ENCODE measurements at regions not wholly inside any gene's neighbourhood (a gene's known extent, or its start where the extent isn't known, plus 50 kb on each side); places are given as distances from the start of the nearest gene placed in this dataset.

- no peak for DNase-seq (ENCODE audit: low spot score)
- no peaks in the 10 kb centered on the region for H3K9me3 ChIP-seq
- 83% methylated on average over 1 of the region's 1 CpG for WGBS
- no peaks in the 10 kb centered on the region for H3K27me3 ChIP-seq (replicated peaks; ENCODE audit: insufficient read depth)
- intact Hi-C loops (cut with DNase I): no loop called here
- H3K36me3 ChIP-seq: no peaks in the 10 kb centered on the region
- TF ChIP-seq POLR2A (IDR thresholded peaks at IDR 0.05): no peak
- TF ChIP-seq CTCF (IDR thresholded peaks at IDR 0.05): no peak
- no peak for TF ChIP-seq POLR2AphosphoS5 (IDR thresholded peaks at IDR 0.05)
- H3K4me1 ChIP-seq (replicated peaks): no peaks in the 10 kb centered on the region
- H3K27ac ChIP-seq: no peak overlapping the region
- no peak overlapping the region for H3K4me3 ChIP-seq
Observed at GRCh38 chr4:35673137-35673536, 571.2 kb downstream of the ARAP2 start.

GRCh38 chr4:35684755-35685154 is 559.6 kb downstream of the ARAP2 start:
- H3K4me1 ChIP-seq (replicated peaks): no peaks in the 10 kb centered on the region
- H3K36me3 ChIP-seq: no peaks in the 10 kb centered on the region
- DNase-seq (ENCODE audit: low spot score): no peak
- WGBS: 86% methylated on average over 1 of the region's 1 CpG
- no peak for TF ChIP-seq POLR2AphosphoS5 (IDR thresholded peaks at IDR 0.05)
- H3K27me3 ChIP-seq (replicated peaks; ENCODE audit: insufficient read depth): no peaks in the 10 kb centered on the region
- intact Hi-C loops (cut with DNase I): no loop called here
- no peak overlapping the region for H3K4me3 ChIP-seq
- H3K9me3 ChIP-seq: no peaks in the 10 kb centered on the region
- H3K27ac ChIP-seq: no peak overlapping the region

- no peak for DNase-seq (ENCODE audit: low spot score)
- Histone ChIP-seq H3K27me3 (replicated peaks; ENCODE audit: insufficient read depth) (no peaks in the 10 kb centered on the region), H3K4me1 (replicated peaks) (no peaks in the 10 kb centered on the region), H3K4me3 (no peak overlapping the region), H3K9me3 (no peaks in the 10 kb centered on the region), H3K27ac (no peak overlapping the region), H3K36me3 (no peaks in the 10 kb centered on the region)
- no peak for TF ChIP-seq POLR2A (IDR thresholded peaks at IDR 0.05)
- no peak for TF ChIP-seq POLR2AphosphoS5 (IDR thresholded peaks at IDR 0.05)
- TF ChIP-seq CTCF (IDR thresholded peaks at IDR 0.05): no peak
- 45% methylated on average over 1 of the region's 1 CpG for WGBS
- intact Hi-C loops (cut with DNase I): no loop called here
Observed at GRCh38 chr4:35689870-35690269, 554.4 kb downstream of the ARAP2 start.

GRCh38 chr4:35690271-35690670 is 554.0 kb downstream of the ARAP2 start:
- Histone ChIP-seq H3K4me1 (replicated peaks) (no peaks in the 10 kb centered on the region), H3K27me3 (replicated peaks; ENCODE audit: insufficient read depth) (no peaks in the 10 kb centered on the region), H3K9me3 (no peaks in the 10 kb centered on the region), H3K27ac (no peak overlapping the region), H3K4me3 (no peak overlapping the region), H3K36me3 (no peaks in the 10 kb centered on the region)
- intact Hi-C loops (cut with DNase I): no loop called here
- TF ChIP-seq POLR2A (IDR thresholded peaks at IDR 0.05) (no peak), CTCF (IDR thresholded peaks at IDR 0.05) (no peak)
- WGBS: 72% methylated on average over 1 of the region's 1 CpG
- DNase-seq (ENCODE audit: low spot score): no peak

GRCh38 chr4:35695003-35695402 is 549.3 kb downstream of the ARAP2 start:
- no peak for DNase-seq (ENCODE audit: low spot score)
- TF ChIP-seq POLR2A (IDR thresholded peaks at IDR 0.05) (no peak), CTCF (IDR thresholded peaks at IDR 0.05) (no peak), POLR2AphosphoS5 (IDR thresholded peaks at IDR 0.05) (no peak)
- no peaks in the 10 kb centered on the region for H3K9me3 ChIP-seq
- no peaks in the 10 kb centered on the region for H3K36me3 ChIP-seq
- intact Hi-C loops (cut with DNase I): no loop called here
- no peak overlapping the region for H3K27ac ChIP-seq
- 92% methylated on average over 3 of the region's 3 CpGs for WGBS
- no peak overlapping the region for H3K4me3 ChIP-seq
- H3K27me3 ChIP-seq (replicated peaks; ENCODE audit: insufficient read depth): no peaks in the 10 kb centered on the region
- no peaks in the 10 kb centered on the region for H3K4me1 ChIP-seq (replicated peaks)
